Cardiac fibroblast (primary cell): ENCODE measurements at regions not wholly inside any gene's neighbourhood (a gene's known extent, or its start where the extent isn't known, plus 50 kb on each side); places are given as distances from the start of the nearest gene placed in this dataset.

Source experiments
- DNase-seq, 2 donors: peaks; one replicate each; pipeline versions ENCODE4 v3.0.0 to v3.0.0-alpha.2; 2010; ENCODE audit warnings: low read depth in 2 of 2
- H3K4me3 ChIP-seq, 2 donors: replicated peaks in 1 of 2; 1 replicate in 1 of 2; 2 replicates in 1 of 2; pipeline ENCODE4 v1.5.1; 2011; ENCODE audit warnings: low read depth in 2 of 2, low read length in 2 of 2, mild to moderate bottlenecking in 2 of 2, moderate library complexity in 1 of 2
- CTCF ChIP-seq: IDR thresholded peaks from one replicate; pipeline ENCODE4 v1.5.1; 2011; ENCODE audit warnings: low read depth, mild to moderate bottlenecking, low read length, inconsistent platforms

- TF ChIP-seq CTCF: no peak
- no peak for DNase-seq
Measured at GRCh38 chr13:79646880-79647279, 165.9 kb downstream of the NDFIP2 start.

GRCh38 chr13:79645569-79645968 is 164.6 kb downstream of the NDFIP2 start:
- DNase-seq: no peak
- TF ChIP-seq CTCF: no peak
- H3K4me3 ChIP-seq: no peak overlapping the region

More at GRCh38 chr13:79646880-79647279, 165.9 kb downstream of the NDFIP2 start:
- no peak overlapping the region for H3K4me3 ChIP-seq

GRCh38 chr13:79642596-79642995 is 161.6 kb downstream of the NDFIP2 start:
- no peak for TF ChIP-seq CTCF
- peak in 1 of 2 donors; percentile 14 for DNase-seq
- no peak overlapping the region for H3K4me3 ChIP-seq

GRCh38 chr13:79637133-79637763 is 156.3 kb downstream of the NDFIP2 start:
- peak in 1 of 2 donors; percentile 90 for DNase-seq
- TF ChIP-seq CTCF: no peak
- H3K4me3 ChIP-seq: no peak overlapping the region

- peak; percentile 73 to 93 for DNase-seq
- no peak overlapping the region for H3K4me3 ChIP-seq
- TF ChIP-seq CTCF: peak; percentile 3
Measured at GRCh38 chr13:79631051-79631659, 150.2 kb downstream of the NDFIP2 start.

- no peak for DNase-seq
- no peak overlapping the region for H3K4me3 ChIP-seq
- TF ChIP-seq CTCF: no peak
Measured at GRCh38 chr13:79628463-79628862, 147.5 kb downstream of the NDFIP2 start.
